ENCODE measurements at regions not wholly inside any gene's neighbourhood (a gene's known extent, or its start where the extent isn't known, plus 50 kb on each side); places are given as distances from the start of the nearest gene placed in this dataset.

- Histone ChIP-seq H3K4me1 (ENCODE audit: control insufficient read depth, insufficient read depth, low read length, unreplicated experiment) (peaks cover 41% of the 10 kb centered on the region), H3K36me3 (ENCODE audit: insufficient read depth, low read length) (no peaks in the 10 kb centered on the region), H3K4me3 (ENCODE audit: low read depth, low read length) (no peak overlapping the region)
Measured at GRCh38 chr2:71747559-71747958, 294.2 kb downstream of the DYSF start.

GRCh38 chr2:71746946-71747501, 293.7 kb downstream of the DYSF start:
- Histone ChIP-seq H3K36me3 (ENCODE audit: insufficient read depth, low read length) (no peaks in the 10 kb centered on the region), H3K79me2 (ENCODE audit: control insufficient read depth, insufficient read depth, low read length, unreplicated experiment) (no peaks in the 10 kb centered on the region), H3K27ac (ENCODE audit: low read depth, low read length) (peak overlapping the region; percentile 23; the same call in 1 of the 2 replicates), H2AFZ (ENCODE audit: low read length, unreplicated experiment) (no peak overlapping the region), H3K27me3 (ENCODE audit: insufficient read depth, low read length) (no peaks in the 10 kb centered on the region), H3K4me3 (ENCODE audit: low read depth, low read length) (no peak overlapping the region), H3K4me1 (ENCODE audit: control insufficient read depth, insufficient read depth, low read length, unreplicated experiment) (peaks cover 44% of the 10 kb centered on the region)

More at GRCh38 chr2:71747559-71747958, 294.2 kb downstream of the DYSF start:
- no peaks in the 10 kb centered on the region for H3K79me2 ChIP-seq (ENCODE audit: control insufficient read depth, insufficient read depth, low read length, unreplicated experiment)
- peak overlapping the region; percentile 23; the same call in 1 of the 2 replicates for H3K27ac ChIP-seq (ENCODE audit: low read depth, low read length)
- H2AFZ ChIP-seq (ENCODE audit: low read length, unreplicated experiment), result no peak overlapping the region
- no peaks in the 10 kb centered on the region for H3K27me3 ChIP-seq (ENCODE audit: insufficient read depth, low read length)

- peaks cover 44% of the 10 kb centered on the region for H3K4me1 ChIP-seq (ENCODE audit: control insufficient read depth, insufficient read depth, low read length, unreplicated experiment)
- H3K27ac ChIP-seq (ENCODE audit: low read depth, low read length), result no peak overlapping the region
- no peaks in the 10 kb centered on the region for H3K36me3 ChIP-seq (ENCODE audit: insufficient read depth, low read length)
- H3K79me2 ChIP-seq (ENCODE audit: control insufficient read depth, insufficient read depth, low read length, unreplicated experiment), result no peaks in the 10 kb centered on the region
- no peak overlapping the region for H3K4me3 ChIP-seq (ENCODE audit: low read depth, low read length)
- H2AFZ ChIP-seq (ENCODE audit: low read length, unreplicated experiment), result no peak overlapping the region
- peaks cover 8% of the 10 kb centered on the region; the same call in 1 of the 2 replicates for H3K27me3 ChIP-seq (ENCODE audit: insufficient read depth, low read length)
Measured at GRCh38 chr2:71744781-71745180, 291.4 kb downstream of the DYSF start.

- H3K79me2 ChIP-seq (ENCODE audit: control insufficient read depth, insufficient read depth, low read length, unreplicated experiment), result no peaks in the 10 kb centered on the region
- H3K27ac ChIP-seq (ENCODE audit: low read depth, low read length), result no peak overlapping the region
- H2AFZ ChIP-seq (ENCODE audit: low read length, unreplicated experiment), result no peak overlapping the region
- no peaks in the 10 kb centered on the region for H3K36me3 ChIP-seq (ENCODE audit: insufficient read depth, low read length)
- H3K4me1 ChIP-seq (ENCODE audit: control insufficient read depth, insufficient read depth, low read length, unreplicated experiment), result peaks cover 44% of the 10 kb centered on the region
- peaks cover 8% of the 10 kb centered on the region; the same call in 1 of the 2 replicates for H3K27me3 ChIP-seq (ENCODE audit: insufficient read depth, low read length)
- no peak overlapping the region for H3K4me3 ChIP-seq (ENCODE audit: low read depth, low read length)
Measured at GRCh38 chr2:71743995-71744675, 290.8 kb downstream of the DYSF start.

DNA sequence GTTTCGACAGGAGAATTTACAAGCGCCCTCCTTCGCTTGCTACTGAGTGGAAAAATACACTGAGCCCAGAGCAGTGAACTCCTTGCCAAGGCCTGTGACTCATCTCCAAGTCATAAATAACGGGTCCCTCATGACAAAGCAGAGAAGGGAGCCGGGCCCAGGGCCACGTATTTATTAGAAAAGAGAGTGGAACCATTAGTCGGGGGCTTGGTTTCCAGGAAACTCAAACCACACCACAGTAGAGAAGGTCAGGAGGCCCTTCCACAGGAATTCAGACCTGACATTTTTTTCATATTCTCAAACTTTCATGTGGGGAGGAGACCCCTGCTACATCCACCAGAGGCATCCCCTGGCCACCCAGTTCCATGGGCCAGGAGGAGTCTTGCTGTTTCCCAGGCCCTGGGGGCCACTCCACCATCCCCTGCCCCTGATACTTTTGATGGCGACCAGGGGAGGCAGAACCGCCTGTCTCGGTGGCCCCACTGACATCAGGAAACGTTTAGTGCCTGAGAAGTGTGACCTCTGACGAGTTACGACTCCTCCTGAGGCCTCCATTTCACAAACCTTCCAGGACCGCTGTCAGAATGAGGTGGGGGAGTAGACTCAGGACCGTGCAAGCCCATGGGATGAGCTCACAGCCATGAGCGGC, 289.7 kb downstream of the DYSF start:
- peaks cover 37% of the 10 kb centered on the region for H3K4me1 ChIP-seq (ENCODE audit: control insufficient read depth, insufficient read depth, low read length, unreplicated experiment)
- H3K27me3 ChIP-seq (ENCODE audit: insufficient read depth, low read length), result peaks cover 16% of the 10 kb centered on the region
- peak overlapping the region; percentile 59; the same call in 1 of the 2 replicates for H3K27ac ChIP-seq (ENCODE audit: low read depth, low read length)
- H3K4me3 ChIP-seq (ENCODE audit: low read depth, low read length), result no peak overlapping the region
- H2AFZ ChIP-seq (ENCODE audit: low read length, unreplicated experiment), result no peak overlapping the region
- no peaks in the 10 kb centered on the region for H3K36me3 ChIP-seq (ENCODE audit: insufficient read depth, low read length)
- no peaks in the 10 kb centered on the region for H3K79me2 ChIP-seq (ENCODE audit: control insufficient read depth, insufficient read depth, low read length, unreplicated experiment)

GRCh38 chr2:71736986-71737385, 283.6 kb downstream of the DYSF start:
- Histone ChIP-seq H3K36me3 (ENCODE audit: insufficient read depth, low read length) (no peaks in the 10 kb centered on the region), H3K4me1 (ENCODE audit: control insufficient read depth, insufficient read depth, low read length, unreplicated experiment) (no peaks in the 10 kb centered on the region), H2AFZ (ENCODE audit: low read length, unreplicated experiment) (no peak overlapping the region), H3K4me3 (ENCODE audit: low read depth, low read length) (no peak overlapping the region), H3K27me3 (ENCODE audit: insufficient read depth, low read length) (peaks cover 65% of the 10 kb centered on the region), H3K79me2 (ENCODE audit: control insufficient read depth, insufficient read depth, low read length, unreplicated experiment) (no peaks in the 10 kb centered on the region), H3K27ac (ENCODE audit: low read depth, low read length) (no peak overlapping the region)

- Histone ChIP-seq H3K27me3 (ENCODE audit: insufficient read depth, low read length) (peaks cover 71% of the 10 kb centered on the region), H3K79me2 (ENCODE audit: control insufficient read depth, insufficient read depth, low read length, unreplicated experiment) (no peaks in the 10 kb centered on the region), H3K4me3 (ENCODE audit: low read depth, low read length) (no peak overlapping the region), H3K27ac (ENCODE audit: low read depth, low read length) (no peak overlapping the region), H3K4me1 (ENCODE audit: control insufficient read depth, insufficient read depth, low read length, unreplicated experiment) (no peaks in the 10 kb centered on the region), H3K36me3 (ENCODE audit: insufficient read depth, low read length) (no peaks in the 10 kb centered on the region), H2AFZ (ENCODE audit: low read length, unreplicated experiment) (no peak overlapping the region)
Measured at GRCh38 chr2:71736091-71736861, 282.9 kb downstream of the DYSF start.
